ENCODE measurements at regions not wholly inside any gene's neighbourhood (a gene's known extent, or its start where the extent isn't known, plus 50 kb on each side); places are given as distances from the start of the nearest gene placed in this dataset.

DNA sequence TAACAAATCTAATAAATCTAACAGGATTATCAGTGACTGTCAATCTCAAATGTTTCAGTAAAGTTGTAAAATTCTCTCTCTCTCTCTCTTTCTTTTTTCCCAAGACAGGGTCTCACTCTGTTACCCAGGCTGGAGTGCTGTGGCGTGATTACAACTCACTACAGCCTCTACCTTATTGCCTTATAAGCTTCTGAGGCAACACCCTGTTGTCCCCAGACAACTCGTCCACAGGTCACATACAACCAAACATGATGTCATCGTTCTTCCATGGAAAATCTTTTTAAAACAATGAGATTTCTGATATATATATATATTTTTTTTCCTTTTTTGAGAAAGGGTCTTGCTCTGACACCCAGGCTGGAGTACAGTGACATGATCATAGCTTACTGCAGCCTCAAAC is 151.4 kb upstream of the RGS6 start:
- no peak for TF ChIP-seq POLR2A (IDR thresholded peaks at IDR 0.05)
- TF ChIP-seq CTCF (IDR thresholded peaks at IDR 0.05) = no peak

Data from transverse colon (tissue), 3 donors.